Naive thymus-derived CD4-positive, alpha-beta T cell (primary cell): ENCODE measurements at regions not wholly inside any gene's neighbourhood (a gene's known extent, or its start where the extent isn't known, plus 50 kb on each side); places are given as distances from the start of the nearest gene placed in this dataset.
"Not testable (repeated sequence)": the region's sequence is repeated elsewhere in the genome, so short reads cannot be mapped to it uniquely, and the experiment has no call there.

Source experiments
- ATAC-seq: fragments of 150-1000 bp; cut with Tn5 transposase; 2 replicates; pipeline ENCODE4 v1.10.0; 2021; ENCODE audit warnings: mild to moderate bottlenecking, moderate library complexity
- CTCF ChIA-PET: fragments of 350-600 bp; sonication (Branson Sonifier 250); formaldehyde crosslinking; loops from one replicate; lab custom pipeline; 2021; ENCODE audit warnings: antibody characterized with exemption; lab: Charles Lee
- POLR2A ChIA-PET: fragments of 350-600 bp; sonication (Branson Sonifier 250); formaldehyde crosslinking; loops from one replicate; lab custom pipeline; 2021; ENCODE audit warnings: antibody characterized with exemption, inconsistent platforms; lab: Charles Lee
- DNase-seq, 9 donors: peaks; one replicate each; pipeline versions ENCODE4 v3.0.0 to v3.0.0-alpha.2; 2020 to 2022; ENCODE audit warnings: mixed read lengths in 1 of 9
- H3K27ac ChIP-seq: one replicate; pipeline ENCODE4 v1.7.0; 2013; ENCODE audit warnings: mild to moderate bottlenecking, low read depth, low read length, moderate library complexity
- H3K27me3 ChIP-seq, 2 donors: one replicate each; pipeline ENCODE4 v1.7.0; 2013; ENCODE audit warnings: low read length in 2 of 2, mild to moderate bottlenecking in 2 of 2, moderate library complexity in 2 of 2; ENCODE audit not compliant: control insufficient read depth in 2 of 2, insufficient read depth in 2 of 2
- H3K36me3 ChIP-seq, 3 experiments: 1 replicate in 2 of 3; 2 replicates in 1 of 3; pipeline ENCODE4 v1.7.0; 2013; ENCODE audit warnings: low read length in 3 of 3, mild to moderate bottlenecking in 3 of 3, moderate library complexity in 1 of 3; ENCODE audit not compliant: insufficient read depth in 3 of 3, control insufficient read depth in 2 of 3
- H3K4me1 ChIP-seq, 2 donors: one replicate each; pipeline ENCODE4 v1.7.0; 2013; ENCODE audit warnings: low read length in 2 of 2, mild to moderate bottlenecking in 2 of 2, moderate library complexity in 1 of 2; ENCODE audit not compliant: control insufficient read depth in 2 of 2, insufficient read depth in 2 of 2
- H3K4me3 ChIP-seq: 2 replicates; pipeline ENCODE4 v1.7.0; 2013; ENCODE audit warnings: mild to moderate bottlenecking, low read length
- H3K9me3 ChIP-seq, 3 experiments: 1 replicate in 2 of 3; 2 replicates in 1 of 3; pipeline ENCODE4 v1.7.0; 2013; ENCODE audit warnings: low read length in 3 of 3; ENCODE audit not compliant: control insufficient read depth in 2 of 3
- H3K27ac Mint-ChIP-seq, 9 donors: one replicate each; pipeline ENCODE4 v1.8.0; 2020 to 2022; ENCODE audit warnings: mixed read lengths in 9 of 9, mild to moderate bottlenecking in 8 of 9, moderate library complexity in 5 of 9, inconsistent platforms in 2 of 9
- H3K27me3 Mint-ChIP-seq, 5 donors: one replicate each; pipeline ENCODE4 v1.8.0; 2021 to 2022; ENCODE audit warnings: mixed read lengths in 5 of 5, mild to moderate bottlenecking in 1 of 5
- H3K36me3 Mint-ChIP-seq, 5 donors: one replicate each; pipeline ENCODE4 v1.8.0; 2020 to 2022; ENCODE audit warnings: mixed read lengths in 5 of 5, mild to moderate bottlenecking in 3 of 5, inconsistent platforms in 1 of 5
- H3K4me1 Mint-ChIP-seq, 7 donors: one replicate each; pipeline ENCODE4 v1.8.0; 2020 to 2022; ENCODE audit warnings: mixed read lengths in 7 of 7, mild to moderate bottlenecking in 3 of 7, inconsistent platforms in 1 of 7
- H3K4me3 Mint-ChIP-seq, 10 donors: one replicate each; pipeline ENCODE4 v1.8.0; 2020 to 2022; ENCODE audit warnings: mild to moderate bottlenecking in 10 of 10, mixed read lengths in 10 of 10, moderate library complexity in 6 of 10, inconsistent platforms in 2 of 10
- H3K9me3 Mint-ChIP-seq, 11 donors: one replicate each; pipeline ENCODE4 v1.8.0; 2020 to 2022; ENCODE audit warnings: mixed read lengths in 11 of 11, mild to moderate bottlenecking in 4 of 11, inconsistent platforms in 1 of 11, moderate library complexity in 1 of 11
- intact Hi-C, 2 donors: fragments of 100-400 bp; cut with micrococcal nuclease; formaldehyde crosslinking; loops; one replicate each; pipeline ENCODE4 v1.15.1; 2023

GRCh38 chrX:112461949-112462450, 217.7 kb downstream of the LHFPL1 start:
- H3K36me3 Mint-ChIP-seq, H3K4me3 Mint-ChIP-seq, H3K27ac Mint-ChIP-seq, H3K27ac ChIP-seq, intact Hi-C loops, H3K4me3 ChIP-seq, H3K27me3 ChIP-seq, POLR2A ChIA-PET, CTCF ChIA-PET, ATAC-seq, H3K9me3 ChIP-seq, H3K27me3 Mint-ChIP-seq, H3K4me1 Mint-ChIP-seq, H3K9me3 Mint-ChIP-seq, DNase-seq, H3K4me1 ChIP-seq, H3K36me3 ChIP-seq: not testable (repeated sequence)

DNA sequence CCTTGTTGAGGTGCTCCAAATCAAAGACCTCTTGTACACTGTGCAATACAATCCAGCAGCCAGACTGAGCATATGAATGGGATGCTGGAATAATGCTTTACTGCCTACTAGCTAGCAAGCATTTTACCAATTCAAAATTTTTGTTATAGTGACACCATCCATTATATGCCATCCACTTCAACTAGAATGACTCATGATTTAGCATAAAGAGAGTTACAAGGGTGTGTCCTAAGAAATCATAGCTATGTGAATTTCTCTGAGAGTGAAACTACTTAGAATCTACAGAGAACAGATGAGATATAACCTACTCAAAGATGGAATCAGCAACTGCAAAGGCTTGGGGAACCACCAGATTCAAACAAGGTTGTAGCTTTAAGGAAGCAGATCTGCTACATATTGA, 221.9 kb downstream of the LHFPL1 start:
- H3K27ac Mint-ChIP-seq: no peak overlapping the region
- H3K27me3 ChIP-seq: no peaks in the 10 kb centered on the region
- H3K36me3 ChIP-seq: no peaks in the 10 kb centered on the region
- intact Hi-C loops: no loop called here
- POLR2A ChIA-PET: no interaction called here
- H3K4me1 Mint-ChIP-seq: no peaks in the 10 kb centered on the region
- no peaks in the 10 kb centered on the region for H3K9me3 ChIP-seq
- H3K9me3 Mint-ChIP-seq: peaks cover 0 to 4% (median 0%) of the 10 kb centered on the region in 11 donors
- H3K4me1 ChIP-seq: no peaks in the 10 kb centered on the region
- H3K27ac ChIP-seq: no peak overlapping the region
- CTCF ChIA-PET: no interaction called here
- H3K27me3 Mint-ChIP-seq: no peaks in the 10 kb centered on the region
- DNase-seq: no peak
- no peak overlapping the region for H3K4me3 Mint-ChIP-seq
- H3K4me3 ChIP-seq: no peak overlapping the region
- no peaks in the 10 kb centered on the region for H3K36me3 Mint-ChIP-seq
- ATAC-seq: no peak

DNA sequence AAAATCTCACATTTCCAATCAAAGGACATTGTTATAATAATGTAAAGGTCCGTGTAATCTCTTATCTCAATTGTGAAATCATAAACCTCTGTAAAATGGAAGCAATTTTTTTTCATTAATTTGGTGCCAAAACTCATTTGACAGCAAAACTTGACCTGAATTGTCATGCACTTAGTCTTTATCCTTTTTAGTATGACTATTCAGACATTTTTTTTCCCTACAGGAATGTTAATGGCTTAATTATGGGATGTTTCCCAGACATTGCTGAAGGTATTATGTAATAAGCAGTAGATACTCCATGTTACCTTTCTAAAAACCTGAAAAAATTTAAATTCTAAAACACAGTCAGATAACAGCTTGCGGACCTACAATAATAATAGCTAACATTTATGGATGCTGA, 228.9 kb downstream of the LHFPL1 start:
- Mint-ChIP-seq H3K27ac (no peak overlapping the region), H3K9me3 (peaks cover 0 to 4% (median 0%) of the 10 kb centered on the region in 11 donors), H3K27me3 (no peaks in the 10 kb centered on the region), H3K4me3 (no peak overlapping the region), H3K4me1 (no peaks in the 10 kb centered on the region), H3K36me3 (no peaks in the 10 kb centered on the region)
- ATAC-seq (no peak), DNase-seq (no peak)
- Histone ChIP-seq H3K4me1 (no peaks in the 10 kb centered on the region), H3K36me3 (no peaks in the 10 kb centered on the region), H3K27ac (no peak overlapping the region), H3K4me3 (no peak overlapping the region), H3K9me3 (no peaks in the 10 kb centered on the region), H3K27me3 (no peaks in the 10 kb centered on the region)
- intact Hi-C loops: no loop called here
- ChIA-PET CTCF (no interaction called here), POLR2A (no interaction called here)

DNA sequence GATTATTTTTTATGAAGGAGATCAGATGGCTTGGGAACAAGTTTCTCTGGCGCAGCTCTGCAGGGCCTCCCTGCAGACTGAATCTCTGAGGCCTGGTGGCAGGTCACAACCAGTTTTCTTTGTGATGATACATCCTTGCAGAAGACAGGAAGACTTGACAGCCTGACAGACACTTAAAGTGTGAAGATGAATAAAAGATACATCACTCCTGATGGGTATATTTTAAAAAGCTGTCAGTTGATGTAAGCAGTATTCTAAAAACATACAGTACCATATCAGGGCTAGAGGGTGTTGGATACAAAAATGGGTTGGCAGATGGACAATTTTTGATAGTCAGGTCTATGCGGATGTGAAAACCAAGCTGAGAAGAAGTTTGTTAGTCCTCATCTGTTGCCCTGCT, 239.5 kb downstream of the LHFPL1 start:
- H3K36me3 Mint-ChIP-seq: no peaks in the 10 kb centered on the region
- H3K27ac Mint-ChIP-seq: no peak overlapping the region
- Histone ChIP-seq H3K27me3 (no peaks in the 10 kb centered on the region), H3K9me3 (no peaks in the 10 kb centered on the region), H3K4me1 (no peaks in the 10 kb centered on the region), H3K36me3 (no peaks in the 10 kb centered on the region), H3K4me3 (no peak overlapping the region), H3K27ac (no peak overlapping the region)
- ATAC-seq (no peak), DNase-seq (no peak)
- POLR2A ChIA-PET: no interaction called here
- no peak overlapping the region for H3K4me3 Mint-ChIP-seq
- intact Hi-C loops: no loop called here
- no peaks in the 10 kb centered on the region for H3K9me3 Mint-ChIP-seq
- CTCF ChIA-PET: no interaction called here
- no peaks in the 10 kb centered on the region for H3K4me1 Mint-ChIP-seq
- no peaks in the 10 kb centered on the region for H3K27me3 Mint-ChIP-seq

DNA sequence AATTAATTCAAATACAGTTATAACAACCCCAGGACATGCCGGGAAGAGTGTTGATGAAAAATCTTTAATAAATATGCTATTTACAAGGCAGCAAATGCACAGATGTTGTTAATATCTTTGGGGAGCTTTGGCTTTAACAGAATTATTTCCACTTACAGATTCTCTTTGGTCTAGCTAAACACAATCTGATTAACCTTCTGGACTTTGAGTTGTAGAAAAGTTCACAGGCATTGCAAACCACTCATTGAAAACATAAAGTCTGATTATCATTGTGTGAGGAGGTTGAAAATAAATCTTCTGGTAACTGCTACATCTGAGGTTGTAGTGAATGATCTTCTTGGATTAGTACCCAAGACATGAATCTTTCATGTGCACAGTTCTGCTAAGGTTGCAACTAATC, 255.6 kb downstream of the LHFPL1 start:
- Mint-ChIP-seq H3K27me3 (no peaks in the 10 kb centered on the region), H3K36me3 (no peaks in the 10 kb centered on the region), H3K4me3 (no peak overlapping the region), H3K4me1 (no peaks in the 10 kb centered on the region), H3K27ac (no peak overlapping the region), H3K9me3 (no peaks in the 10 kb centered on the region)
- ChIA-PET POLR2A (no interaction called here), CTCF (interaction anchor here (0.7 kb wide), 1 partner anchor 584 kb away, joined by 3 read pairs; no protein-coding TSS in a partner anchor)
- no peaks in the 10 kb centered on the region for H3K4me1 ChIP-seq
- H3K9me3 ChIP-seq: no peaks in the 10 kb centered on the region
- DNase-seq (no peak), ATAC-seq (no peak)
- intact Hi-C loops: no loop called here
- H3K27me3 ChIP-seq: no peaks in the 10 kb centered on the region
- H3K4me3 ChIP-seq: no peak overlapping the region
- H3K36me3 ChIP-seq: no peaks in the 10 kb centered on the region
- H3K27ac ChIP-seq: no peak overlapping the region

DNA sequence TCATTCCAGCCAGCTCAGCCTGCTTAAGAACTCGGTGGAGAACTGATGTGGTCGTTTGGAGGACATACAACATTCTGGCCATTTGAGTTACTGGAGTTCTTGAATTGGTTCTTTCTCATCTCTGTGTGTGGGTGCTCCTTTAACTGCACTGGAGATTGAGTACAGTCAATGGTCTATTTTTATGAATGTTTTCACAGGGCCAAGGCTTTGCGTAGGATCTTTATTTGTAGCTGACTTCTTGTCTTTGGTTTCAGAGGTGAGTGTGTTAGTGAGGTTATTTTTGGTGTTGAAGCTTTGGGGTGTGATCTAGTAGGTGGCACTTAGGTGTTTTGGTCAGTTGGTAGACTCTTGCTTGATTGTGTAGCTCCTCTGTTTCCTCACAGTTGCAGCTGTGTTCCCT, 288.4 kb downstream of the LHFPL1 start:
- DNase-seq (no peak), ATAC-seq (no peak)
- Histone ChIP-seq H3K27me3 (no peaks in the 10 kb centered on the region), H3K27ac (no peak overlapping the region), H3K4me1 (no peaks in the 10 kb centered on the region), H3K9me3 (no peaks in the 10 kb centered on the region), H3K36me3 (no peaks in the 10 kb centered on the region), H3K4me3 (no peak overlapping the region)
- no peak overlapping the region for H3K4me3 Mint-ChIP-seq
- no peaks in the 10 kb centered on the region for H3K4me1 Mint-ChIP-seq
- no peaks in the 10 kb centered on the region for H3K36me3 Mint-ChIP-seq
- POLR2A ChIA-PET: no interaction called here
- peaks cover 0 to 5% (median 0%) of the 10 kb centered on the region in 11 donors for H3K9me3 Mint-ChIP-seq
- intact Hi-C loops: no loop called here
- no peaks in the 10 kb centered on the region for H3K27me3 Mint-ChIP-seq
- H3K27ac Mint-ChIP-seq: no peak overlapping the region
- CTCF ChIA-PET: no interaction called here

- H3K9me3 ChIP-seq, H3K4me3 Mint-ChIP-seq, ATAC-seq, H3K36me3 ChIP-seq, H3K4me1 ChIP-seq, intact Hi-C loops, H3K4me1 Mint-ChIP-seq, H3K27ac Mint-ChIP-seq, POLR2A ChIA-PET, H3K27ac ChIP-seq, H3K9me3 Mint-ChIP-seq, H3K36me3 Mint-ChIP-seq, CTCF ChIA-PET, H3K27me3 Mint-ChIP-seq, H3K4me3 ChIP-seq, DNase-seq, H3K27me3 ChIP-seq: not testable (repeated sequence)
Observed at GRCh38 chrX:112381649-112382298, 298.0 kb downstream of the LHFPL1 start.
